Amniotic epithelial cell (primary cell): ENCODE measurements at regions not wholly inside any gene's neighbourhood (a gene's known extent, or its start where the extent isn't known, plus 50 kb on each side); places are given as distances from the start of the nearest gene placed in this dataset.
A peak's percentile ranks its signal among the peaks of the same experiment; 100 is the strongest.
"Not testable (repeated sequence)": the region's sequence is repeated elsewhere in the genome, so short reads cannot be mapped to it uniquely, and the experiment has no call there.

ENCODE experiments used
- DNase-seq: peaks from one replicate; pipeline ENCODE4 v3.0.0-alpha.2; 2010; ENCODE audit warnings: low read depth

GRCh38 chrX:95791876-95792275 lies 892.8 kb upstream of the DIAPH2 start:
- DNase-seq = no peak

- no peak for DNase-seq
Observed at GRCh38 chrX:95797344-95797743, 887.3 kb upstream of the DIAPH2 start.

- DNase-seq = no peak
Observed at GRCh38 chrX:95823796-95824195, 860.8 kb upstream of the DIAPH2 start.

GRCh38 chrX:95835223-95835622 lies 849.4 kb upstream of the DIAPH2 start:
- no peak for DNase-seq

GRCh38 chrX:95836517-95836916 lies 848.1 kb upstream of the DIAPH2 start:
- DNase-seq = no peak

GRCh38 chrX:95841863-95842262 lies 842.8 kb upstream of the DIAPH2 start:
- no peak for DNase-seq

GRCh38 chrX:95860127-95860526 lies 824.5 kb upstream of the DIAPH2 start:
- DNase-seq = no peak

- no peak for DNase-seq
Observed at GRCh38 chrX:95875661-95876060, 809.0 kb upstream of the DIAPH2 start.

GRCh38 chrX:95878874-95879273 lies 805.8 kb upstream of the DIAPH2 start:
- DNase-seq = no peak

GRCh38 chrX:95884186-95884585 lies 800.5 kb upstream of the DIAPH2 start:
- DNase-seq = no peak

GRCh38 chrX:95885074-95885473 lies 799.6 kb upstream of the DIAPH2 start:
- no peak for DNase-seq

- no peak for DNase-seq
Observed at GRCh38 chrX:95889279-95889678, 795.4 kb upstream of the DIAPH2 start.

GRCh38 chrX:95893636-95894035 lies 791.0 kb upstream of the DIAPH2 start:
- peak; percentile 0 for DNase-seq

- no peak for DNase-seq
Observed at GRCh38 chrX:95903490-95903889, 781.2 kb upstream of the DIAPH2 start.

GRCh38 chrX:95903975-95904374 lies 780.7 kb upstream of the DIAPH2 start:
- DNase-seq = no peak

- DNase-seq = no peak
Observed at GRCh38 chrX:95907081-95907480, 777.6 kb upstream of the DIAPH2 start.

- DNase-seq = no peak
Observed at GRCh38 chrX:95911062-95911461, 773.6 kb upstream of the DIAPH2 start.

- no peak for DNase-seq
Observed at GRCh38 chrX:95919605-95920004, 765.0 kb upstream of the DIAPH2 start.

- DNase-seq = no peak
Observed at GRCh38 chrX:95945528-95945927, 739.1 kb upstream of the DIAPH2 start.

GRCh38 chrX:95949588-95949987 lies 735.1 kb upstream of the DIAPH2 start:
- DNase-seq = no peak

- DNase-seq = no peak
Observed at GRCh38 chrX:95950679-95951078, 734.0 kb upstream of the DIAPH2 start.

- no peak for DNase-seq
Observed at GRCh38 chrX:95953564-95953963, 731.1 kb upstream of the DIAPH2 start.

GRCh38 chrX:95956745-95957144 lies 727.9 kb upstream of the DIAPH2 start:
- DNase-seq = no peak

- not testable (repeated sequence) for DNase-seq
Observed at GRCh38 chrX:95973456-95974095, 711.1 kb upstream of the DIAPH2 start.

- DNase-seq = no peak
Observed at GRCh38 chrX:95974096-95974470, 710.6 kb upstream of the DIAPH2 start.
